ENCODE measurements at regions not wholly inside any gene's neighbourhood (a gene's known extent, or its start where the extent isn't known, plus 50 kb on each side); places are given as distances from the start of the nearest gene placed in this dataset.

- no peak overlapping the region for H3K4me3 ChIP-seq
- intact Hi-C loops (cut with DNase I; ENCODE audit: low total_unique reads) = no loop called here
- DNase-seq = no peak
- no peaks in the 10 kb centered on the region for H3K4me1 ChIP-seq
- H3K9me3 ChIP-seq = peaks cover 0 to 3% of the 10 kb centered on the region in 2 donors
- H3K27ac ChIP-seq = no peak overlapping the region
- H3K27me3 ChIP-seq = no peaks in the 10 kb centered on the region
- no peak for TF ChIP-seq CTCF (IDR thresholded peaks at IDR 0.05)
- TF ChIP-seq POLR2A (IDR thresholded peaks at IDR 0.05) = no peak
- TF ChIP-seq POLR2AphosphoS5 (IDR thresholded peaks at IDR 0.05) = no peak
- no peak for TF ChIP-seq EP300 (IDR thresholded peaks at IDR 0.05; ENCODE audit: low read depth)
- no peaks in the 10 kb centered on the region for H3K36me3 ChIP-seq
- in situ Hi-C loops (cut with MboI; ENCODE audit: low pct_ligation_motif_present in 1 of 4, low pct_unique_long_range_greater_than_20kb in 1 of 4, low sequenced_read_pairs in 3 of 4) = no loop called here
Measured at GRCh38 chr7:117929237-117929636, 56.0 kb upstream of the CTTNBP2 start.

GRCh38 chr7:117931314-117931713 is 58.1 kb upstream of the CTTNBP2 start:
- no peak overlapping the region for H3K27ac ChIP-seq
- WGBS, 2 donors (ENCODE audit: low coverage in 1 of 2) = 67 to 82% methylated on average over 5 of the region's 5 CpGs
- intact Hi-C loops (cut with DNase I; ENCODE audit: low total_unique reads) (no loop called here), in situ Hi-C loops (cut with MboI; ENCODE audit: low pct_ligation_motif_present in 1 of 4, low pct_unique_long_range_greater_than_20kb in 1 of 4, low sequenced_read_pairs in 3 of 4) (no loop called here)
- H3K9me3 ChIP-seq = peaks cover 0 to 3% of the 10 kb centered on the region in 2 donors
- no peaks in the 10 kb centered on the region for H3K27me3 ChIP-seq
- TF ChIP-seq EP300 (IDR thresholded peaks at IDR 0.05; ENCODE audit: low read depth) (no peak), POLR2AphosphoS5 (IDR thresholded peaks at IDR 0.05) (no peak), CTCF (IDR thresholded peaks at IDR 0.05) (no peak), POLR2A (IDR thresholded peaks at IDR 0.05) (no peak)
- H3K4me1 ChIP-seq = no peaks in the 10 kb centered on the region
- H3K36me3 ChIP-seq = no peaks in the 10 kb centered on the region
- DNase-seq = no peak
- no peak overlapping the region for H3K4me3 ChIP-seq

GRCh38 chr7:117937049-117937752 is 64.0 kb upstream of the CTTNBP2 start:
- no peaks in the 10 kb centered on the region for H3K36me3 ChIP-seq
- DNase-seq = no peak
- H3K4me1 ChIP-seq = no peaks in the 10 kb centered on the region
- no peaks in the 10 kb centered on the region for H3K27me3 ChIP-seq
- H3K4me3 ChIP-seq = no peak overlapping the region
- H3K9me3 ChIP-seq = peaks cover 0 to 3% of the 10 kb centered on the region in 2 donors
- intact Hi-C loops (cut with DNase I; ENCODE audit: low total_unique reads) = no loop called here
- in situ Hi-C loops (cut with MboI; ENCODE audit: low pct_ligation_motif_present in 1 of 4, low pct_unique_long_range_greater_than_20kb in 1 of 4, low sequenced_read_pairs in 3 of 4) = no loop called here
- TF ChIP-seq POLR2A (IDR thresholded peaks at IDR 0.05) = no peak
- no peak for TF ChIP-seq EP300 (IDR thresholded peaks at IDR 0.05; ENCODE audit: low read depth)
- no peak for TF ChIP-seq CTCF (IDR thresholded peaks at IDR 0.05)
- TF ChIP-seq POLR2AphosphoS5 (IDR thresholded peaks at IDR 0.05) = no peak
- 75 to 76% methylated on average over 5 to 7 of the region's 7 CpGs for WGBS, 2 donors (ENCODE audit: low coverage in 1 of 2)
- H3K27ac ChIP-seq = no peak overlapping the region

- Histone ChIP-seq H3K27ac (no peak overlapping the region), H3K9me3 (peaks cover 0 to 6% of the 10 kb centered on the region in 2 donors), H3K27me3 (no peaks in the 10 kb centered on the region), H3K36me3 (no peaks in the 10 kb centered on the region), H3K4me3 (no peak overlapping the region), H3K4me1 (no peaks in the 10 kb centered on the region)
- 50 to 54% methylated on average over 1 to 2 of the region's 2 CpGs for WGBS, 2 donors (ENCODE audit: low coverage in 1 of 2)
- TF ChIP-seq POLR2A (IDR thresholded peaks at IDR 0.05) = no peak
- TF ChIP-seq CTCF (IDR thresholded peaks at IDR 0.05) = no peak
- intact Hi-C loops (cut with DNase I; ENCODE audit: low total_unique reads) (no loop called here), in situ Hi-C loops (cut with MboI; ENCODE audit: low pct_ligation_motif_present in 1 of 4, low pct_unique_long_range_greater_than_20kb in 1 of 4, low sequenced_read_pairs in 3 of 4) (no loop called here)
- DNase-seq = no peak
Measured at GRCh38 chr7:117937753-117938483, 64.7 kb upstream of the CTTNBP2 start.
